NCI-H82 (cell line): ENCODE measurements at regions not wholly inside any gene's neighbourhood (a gene's known extent, or its start where the extent isn't known, plus 50 kb on each side); places are given as distances from the start of the nearest gene placed in this dataset.

ENCODE experiments used
- DNase-seq: peaks from one replicate; lab custom pipeline; 2025; lab: John Stamatoyannopoulos, UW

GRCh38 chr5:164581889-164582288 is 1076.5 kb downstream of the MAT2B start:
- peak; percentile 92 for DNase-seq

GRCh38 chr5:164593982-164594381 is 1088.6 kb downstream of the MAT2B start:
- no peak for DNase-seq

GRCh38 chr5:164597293-164597900 is 1092.0 kb downstream of the MAT2B start:
- DNase-seq = peak; percentile 51

GRCh38 chr5:164600274-164600673 is 1094.9 kb downstream of the MAT2B start:
- DNase-seq = no peak

- no peak for DNase-seq
These were observed 1095.6 kb downstream of the MAT2B start for GRCh38 chr5:164600929-164601535.

GRCh38 chr5:164608507-164608906 is 1103.1 kb downstream of the MAT2B start:
- no peak for DNase-seq

- DNase-seq = no peak
These were observed 1105.0 kb downstream of the MAT2B start for GRCh38 chr5:164610374-164610773.

GRCh38 chr5:164614707-164615106 is 1109.3 kb downstream of the MAT2B start:
- DNase-seq = no peak

GRCh38 chr5:164617290-164617689 is 1111.9 kb downstream of the MAT2B start:
- peak; percentile 17 for DNase-seq

GRCh38 chr5:164627021-164627420 is 1121.6 kb downstream of the MAT2B start:
- no peak for DNase-seq

GRCh38 chr5:164636456-164636855 is 1131.0 kb downstream of the MAT2B start:
- peak; percentile 14 for DNase-seq

GRCh38 chr5:164637931-164638521 is 1132.6 kb downstream of the MAT2B start:
- DNase-seq = no peak

GRCh38 chr5:164649266-164649665 is 1143.8 kb downstream of the MAT2B start:
- no peak for DNase-seq

GRCh38 chr5:164650427-164650826 is 1145.0 kb downstream of the MAT2B start:
- DNase-seq = no peak

- DNase-seq = no peak
These were observed 1146.3 kb downstream of the MAT2B start for GRCh38 chr5:164651546-164652275.

GRCh38 chr5:164652276-164652660 is 1146.8 kb downstream of the MAT2B start:
- DNase-seq = no peak

GRCh38 chr5:164663198-164663989 is 1158.0 kb downstream of the MAT2B start:
- no peak for DNase-seq

- no peak for DNase-seq
These were observed 1166.2 kb downstream of the MAT2B start for GRCh38 chr5:164671640-164672039.

- DNase-seq = peak; percentile 49
These were observed 1166.8 kb downstream of the MAT2B start for GRCh38 chr5:164672205-164672604.

GRCh38 chr5:164672931-164673694 is 1167.7 kb downstream of the MAT2B start:
- peak; percentile 14 for DNase-seq

GRCh38 chr5:164679461-164679860 is 1174.0 kb downstream of the MAT2B start:
- no peak for DNase-seq
